Tibial nerve (tissue), 4 donors: ENCODE measurements at regions not wholly inside any gene's neighbourhood (a gene's known extent, or its start where the extent isn't known, plus 50 kb on each side); places are given as distances from the start of the nearest gene placed in this dataset.

Experiments used
- DNase-seq, 2 donors: peaks; one replicate each; pipeline ENCODE4 v3.0.0-alpha.2; 2019; ENCODE audit warnings: low spot score in 2 of 2
- H3K27ac ChIP-seq, 4 donors: fragments of 200-600 bp; sonication (generic) in 3 of 4; one replicate each; pipeline ENCODE4 v1.5.1; 2017 to 2019; ENCODE audit warnings: mild to moderate bottlenecking in 1 of 4
- H3K27me3 ChIP-seq, 2 donors: fragments of 200-600 bp; sonication (generic) in 1 of 2; one replicate each; pipeline versions ENCODE4 v1.5.1 to v1.6.0; 2017 to 2019
- H3K36me3 ChIP-seq, 3 donors: fragments of 200-600 bp; sonication (generic); one replicate each; pipeline ENCODE4 v1.5.1; 2018 to 2019
- H3K4me1 ChIP-seq, 4 donors: fragments of 200-600 bp; sonication (generic) in 3 of 4; one replicate each; pipeline ENCODE4 v1.5.1; 2017 to 2019
- H3K4me3 ChIP-seq, 4 donors: fragments of 200-600 bp; sonication (generic) in 3 of 4; one replicate each; pipeline ENCODE4 v1.5.1; 2017 to 2019; ENCODE audit warnings: mild to moderate bottlenecking in 1 of 4, moderate library complexity in 1 of 4
- H3K9me3 ChIP-seq, 4 donors: fragments of 200-600 bp; sonication (generic) in 3 of 4; one replicate each; pipeline ENCODE4 v1.5.1; 2017 to 2019
- CTCF ChIP-seq, 5 experiments: fragments of 200-600 bp in 3 of 5; fragments of 450-650 bp in 2 of 5; sonication (generic) in 3 of 5; IDR thresholded peaks; one replicate each; pipeline ENCODE4 v1.5.1; 2016 to 2019; ENCODE audit warnings: antibody characterized with exemption in 5 of 5, mild to moderate bottlenecking in 3 of 5, moderate library complexity in 2 of 5
- EP300 ChIP-seq, 2 donors: sonication (generic); formaldehyde crosslinking; IDR thresholded peaks; one replicate each; pipeline ENCODE4 v1.6.1; 2017; ENCODE audit warnings: antibody characterized with exemption in 2 of 2, mild to moderate bottlenecking in 1 of 2
- POLR2A ChIP-seq, 2 donors: fragments of 450-650 bp; IDR thresholded peaks; one replicate each; pipeline ENCODE4 v1.6.1; 2017; ENCODE audit warnings: antibody characterized with exemption in 2 of 2, mild to moderate bottlenecking in 2 of 2, moderate library complexity in 2 of 2
- WGBS, 2 donors: methylation state at CpG; one replicate each; pipeline ENCODE4 v1.1.5; 2018; 5-methylcytosine and 5-hydroxymethylcytosine counted together

- 38 to 43% methylated on average over 2 of the region's 2 CpGs for WGBS, 2 donors
- Histone ChIP-seq H3K27ac (no peak overlapping the region), H3K4me1 (peaks cover 0 to under 1% (median 0%) of the 10 kb centered on the region in 4 donors), H3K36me3 (no peaks in the 10 kb centered on the region), H3K4me3 (no peak overlapping the region), H3K27me3 (no peaks in the 10 kb centered on the region), H3K9me3 (no peaks in the 10 kb centered on the region)
- DNase-seq: no peak
- no peak for TF ChIP-seq POLR2A (IDR thresholded peaks at IDR 0.05)
- TF ChIP-seq CTCF (IDR thresholded peaks at IDR 0.05): no peak
- TF ChIP-seq EP300 (IDR thresholded peaks at IDR 0.05): no peak
Measured at GRCh38 chr10:3000048-3000447, 67.3 kb upstream of the PFKP start.

GRCh38 chr10:2994221-2994961 lies 73.0 kb upstream of the PFKP start:
- Histone ChIP-seq H3K4me3 (no peak overlapping the region), H3K4me1 (peaks cover 0 to 10% (median 0%) of the 10 kb centered on the region in 4 donors), H3K36me3 (no peaks in the 10 kb centered on the region), H3K27ac (no peak overlapping the region), H3K9me3 (peaks cover 0 to 5% (median 1%) of the 10 kb centered on the region in 4 donors), H3K27me3 (no peaks in the 10 kb centered on the region)
- DNase-seq: no peak
- WGBS, 2 donors: 46 to 54% methylated on average over 7 of the region's 7 CpGs
- TF ChIP-seq EP300 (IDR thresholded peaks at IDR 0.05): no peak

- no peak for DNase-seq
- 76 to 81% methylated on average over 17 of the region's 17 CpGs for WGBS, 2 donors
- no peak for TF ChIP-seq POLR2A (IDR thresholded peaks at IDR 0.05)
Measured at GRCh38 chr10:2993636-2994035, 73.7 kb upstream of the PFKP start.

GRCh38 chr10:2992401-2993198 lies 74.7 kb upstream of the PFKP start:
- H3K4me3 ChIP-seq: no peak overlapping the region
- DNase-seq: no peak
- peaks cover 0 to 8% of the 10 kb centered on the region in 2 donors for H3K27me3 ChIP-seq
- TF ChIP-seq CTCF (IDR thresholded peaks at IDR 0.05) (no peak), POLR2A (IDR thresholded peaks at IDR 0.05) (no peak)
- H3K4me1 ChIP-seq: peaks cover 0 to 10% (median 0%) of the 10 kb centered on the region in 4 donors
- no peak overlapping the region for H3K27ac ChIP-seq
- no peaks in the 10 kb centered on the region for H3K36me3 ChIP-seq
- peaks cover 0 to 12% (median 2%) of the 10 kb centered on the region in 4 donors for H3K9me3 ChIP-seq
- 71 to 78% methylated on average over 10 of the region's 10 CpGs for WGBS, 2 donors

More at GRCh38 chr10:2993636-2994035, 73.7 kb upstream of the PFKP start:
- Histone ChIP-seq H3K4me3 (no peak overlapping the region), H3K4me1 (peaks cover 0 to 10% (median 0%) of the 10 kb centered on the region in 4 donors), H3K27ac (no peak overlapping the region), H3K36me3 (no peaks in the 10 kb centered on the region), H3K27me3 (no peaks in the 10 kb centered on the region), H3K9me3 (peaks cover 0 to 12% (median 2%) of the 10 kb centered on the region in 4 donors)

- H3K36me3 ChIP-seq: no peaks in the 10 kb centered on the region
- no peak for TF ChIP-seq POLR2A (IDR thresholded peaks at IDR 0.05)
- TF ChIP-seq EP300 (IDR thresholded peaks at IDR 0.05): no peak
- TF ChIP-seq CTCF (IDR thresholded peaks at IDR 0.05): no peak
- peaks cover 0 to 24% (median 3%) of the 10 kb centered on the region in 4 donors for H3K4me1 ChIP-seq
- no peak overlapping the region for H3K27ac ChIP-seq
- WGBS, 2 donors: 48 to 64% methylated on average over 3 of the region's 3 CpGs
- peaks cover 0 to 8% of the 10 kb centered on the region in 2 donors for H3K27me3 ChIP-seq
- H3K9me3 ChIP-seq: peaks cover 0 to 12% (median 2%) of the 10 kb centered on the region in 4 donors
- no peak for DNase-seq
- H3K4me3 ChIP-seq: no peak overlapping the region
Measured at GRCh38 chr10:2990764-2991163, 76.6 kb upstream of the PFKP start.
